AG20443 (cell line): ENCODE measurements at regions not wholly inside any gene's neighbourhood (a gene's known extent, or its start where the extent isn't known, plus 50 kb on each side); places are given as distances from the start of the nearest gene placed in this dataset.

Experiments used
- DNase-seq: peaks from one replicate; pipeline ENCODE4 v3.0.0; 2012; ENCODE audit warnings: low spot score, mixed read lengths

GRCh38 chr4:38422850-38423249 lies 241.1 kb upstream of the KLF3 start:
- no peak for DNase-seq

- DNase-seq = no peak
Measured at GRCh38 chr4:38424151-38424871, 239.7 kb upstream of the KLF3 start.

- DNase-seq = no peak
Measured at GRCh38 chr4:38426532-38426931, 237.5 kb upstream of the KLF3 start.

DNA sequence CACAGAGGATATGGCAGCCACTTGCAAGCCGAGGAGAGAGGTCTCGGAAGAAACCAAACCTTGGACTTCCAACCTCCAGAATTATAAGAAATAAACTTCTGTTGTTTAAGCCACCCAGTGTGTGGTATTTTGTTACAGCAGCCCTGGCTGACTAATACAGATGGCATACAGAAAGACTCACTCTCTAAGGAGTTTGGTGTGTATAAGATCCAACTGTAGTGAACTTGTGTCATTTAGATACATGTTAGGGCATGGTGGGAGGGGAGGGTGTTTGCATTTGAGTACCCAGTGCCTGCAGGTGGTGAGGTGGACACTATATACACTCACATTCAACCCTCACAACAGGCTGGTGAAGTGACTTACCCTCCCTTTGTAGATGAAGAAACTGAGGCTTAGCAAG lies 233.2 kb upstream of the KLF3 start:
- no peak for DNase-seq

GRCh38 chr4:38442073-38442788 lies 221.8 kb upstream of the KLF3 start:
- no peak for DNase-seq

- DNase-seq = no peak
Measured at GRCh38 chr4:38449506-38450174, 214.4 kb upstream of the KLF3 start.

GRCh38 chr4:38452009-38452408 lies 212.0 kb upstream of the KLF3 start:
- no peak for DNase-seq

GRCh38 chr4:38452542-38452941 lies 211.5 kb upstream of the KLF3 start:
- DNase-seq = no peak

DNA sequence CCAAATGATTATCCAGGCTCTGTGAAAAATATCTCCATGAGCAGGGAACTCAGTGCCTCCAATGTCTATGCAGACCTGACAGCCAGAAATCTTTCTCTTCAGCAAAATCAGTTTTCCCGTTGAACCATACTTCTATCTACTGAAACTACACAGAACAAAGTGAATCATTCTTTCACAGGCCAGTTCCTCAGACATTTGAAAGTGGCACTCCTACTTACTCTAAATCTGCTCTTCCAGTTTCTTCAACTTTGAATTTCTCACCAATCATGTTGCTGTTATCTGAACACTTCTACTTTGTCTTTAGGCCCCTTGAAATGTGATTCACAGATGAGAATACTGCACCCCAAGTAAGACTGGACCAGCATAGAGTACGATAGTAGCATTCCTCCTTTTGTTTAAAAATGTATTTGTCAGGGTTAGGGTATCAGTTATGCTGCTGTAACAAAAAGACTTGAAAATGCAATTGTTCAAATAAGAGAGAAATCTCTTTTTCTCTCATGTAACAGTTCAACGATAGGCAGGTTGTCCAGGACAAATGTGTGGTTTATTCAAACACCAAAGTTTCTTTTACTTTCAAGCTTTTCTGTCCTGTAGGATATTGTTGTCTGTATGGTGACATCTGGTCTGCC lies 210.6 kb upstream of the KLF3 start:
- DNase-seq = no peak

DNA sequence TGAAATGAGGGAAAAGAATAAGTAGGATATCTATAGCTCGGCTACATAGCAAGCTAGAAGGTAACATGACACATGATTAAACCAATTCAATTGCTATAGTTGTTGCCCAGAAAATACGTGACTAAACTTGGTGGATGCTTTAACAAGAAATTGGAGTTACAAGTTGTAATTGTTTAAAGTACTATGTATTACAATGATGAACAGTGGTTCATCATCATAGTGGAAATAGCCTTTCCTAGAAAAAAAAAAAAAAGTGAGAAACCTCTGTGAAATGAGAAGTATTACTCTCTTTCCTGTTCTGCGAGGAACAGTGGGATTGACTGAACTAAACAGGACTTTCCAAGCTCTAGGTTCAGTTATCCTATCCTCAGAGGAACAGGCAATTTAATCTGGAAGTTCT lies 209.7 kb upstream of the KLF3 start:
- DNase-seq = no peak

- no peak for DNase-seq
Measured at GRCh38 chr4:38455092-38455862, 208.7 kb upstream of the KLF3 start.

- DNase-seq = no peak
Measured at GRCh38 chr4:38456096-38456495, 207.9 kb upstream of the KLF3 start.

- DNase-seq = no peak
Measured at GRCh38 chr4:38461342-38461741, 202.7 kb upstream of the KLF3 start.

- DNase-seq = no peak
Measured at GRCh38 chr4:38462367-38463055, 201.5 kb upstream of the KLF3 start.

- DNase-seq = no peak
Measured at GRCh38 chr4:38463268-38463958, 200.6 kb upstream of the KLF3 start.

GRCh38 chr4:38464328-38464727 lies 199.7 kb upstream of the KLF3 start:
- DNase-seq = no peak

DNA sequence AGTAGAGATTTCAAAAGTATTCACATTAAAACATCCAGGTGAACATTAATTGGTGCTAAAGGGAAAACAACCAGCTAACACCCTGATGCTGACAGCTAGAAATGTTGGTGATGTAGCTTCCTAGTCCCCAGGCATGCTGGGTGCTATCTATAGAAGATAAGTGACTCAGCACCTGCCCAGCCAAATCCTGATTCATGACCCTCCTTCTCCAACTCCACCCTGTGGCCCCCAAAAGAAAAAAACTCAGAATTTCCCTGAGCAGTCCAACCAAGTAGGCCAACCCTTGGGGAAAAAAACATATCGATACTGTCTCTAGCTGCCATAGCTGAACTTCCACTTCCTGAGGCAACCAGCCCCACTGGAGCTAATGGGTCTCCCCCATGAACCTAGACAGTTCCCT lies 197.6 kb upstream of the KLF3 start:
- DNase-seq = no peak

DNA sequence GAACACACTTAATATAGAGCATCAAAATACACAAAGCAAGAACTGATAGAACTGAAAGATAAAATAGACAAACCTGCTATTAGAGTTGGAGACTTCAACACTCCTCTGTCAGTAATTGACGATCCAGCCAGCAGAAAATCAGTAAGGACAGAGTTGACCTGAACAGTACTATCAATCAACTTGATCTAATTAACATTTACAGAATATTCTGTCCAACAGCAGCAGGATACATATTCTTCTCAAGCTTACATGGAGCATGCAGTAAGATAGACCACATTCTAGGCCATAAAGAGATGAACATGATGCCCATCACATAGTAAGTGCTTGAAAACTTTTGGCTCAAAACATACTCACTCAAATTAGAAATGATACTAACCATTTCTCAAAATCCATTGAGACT lies 196.7 kb upstream of the KLF3 start:
- no peak for DNase-seq

GRCh38 chr4:38468339-38468866 lies 195.6 kb upstream of the KLF3 start:
- DNase-seq = no peak

- no peak for DNase-seq
Measured at GRCh38 chr4:38469410-38469809, 194.6 kb upstream of the KLF3 start.
